GM12865 (cell line): ENCODE measurements at regions not wholly inside any gene's neighbourhood (a gene's known extent, or its start where the extent isn't known, plus 50 kb on each side); places are given as distances from the start of the nearest gene placed in this dataset.

Experiments used
- DNase-seq: peaks from one replicate; pipeline ENCODE4 v3.0.0; 2010; ENCODE audit warnings: low read depth
- H3K4me3 ChIP-seq: 2 replicates; pipeline ENCODE4 v1.5.1; 2011; ENCODE audit warnings: mild to moderate bottlenecking, low read depth, low read length, control low read depth
- CTCF ChIP-seq: IDR thresholded peaks from 2 replicates; pipeline ENCODE4 v1.5.1; 2011; ENCODE audit warnings: low read length, control low read depth, low read depth, inconsistent platforms; ENCODE audit not compliant: insufficient read depth; ENCODE audit errors: missing control alignments

- TF ChIP-seq CTCF = no peak
- H3K4me3 ChIP-seq = no peak overlapping the region
- DNase-seq = no peak
Measured at GRCh38 chr2:200052627-200053026, 97.2 kb downstream of the MAIP1 start.

- peak; percentile 3 for DNase-seq
- H3K4me3 ChIP-seq = no peak overlapping the region
- no peak for TF ChIP-seq CTCF
Measured at GRCh38 chr2:200054681-200055468, 99.5 kb downstream of the MAIP1 start.

- no peak overlapping the region for H3K4me3 ChIP-seq
- no peak for TF ChIP-seq CTCF
- DNase-seq = no peak
Measured at GRCh38 chr2:200056105-200056504, 100.7 kb downstream of the MAIP1 start.

- no peak overlapping the region for H3K4me3 ChIP-seq
- no peak for TF ChIP-seq CTCF
Measured at GRCh38 chr2:200063155-200063554, 107.8 kb downstream of the MAIP1 start.

GRCh38 chr2:200064879-200065278 is 109.5 kb downstream of the MAIP1 start:
- no peak for TF ChIP-seq CTCF
- DNase-seq = no peak
- H3K4me3 ChIP-seq = no peak overlapping the region

More at GRCh38 chr2:200063155-200063554, 107.8 kb downstream of the MAIP1 start:
- no peak for DNase-seq

GRCh38 chr2:200065477-200065876 is 110.1 kb downstream of the MAIP1 start:
- DNase-seq = no peak
- H3K4me3 ChIP-seq = no peak overlapping the region
- TF ChIP-seq CTCF = no peak

- DNase-seq = no peak
- TF ChIP-seq CTCF = no peak
- no peak overlapping the region for H3K4me3 ChIP-seq
Measured at GRCh38 chr2:200066417-200066816, 111.0 kb downstream of the MAIP1 start.
